Erythroblast (primary cell): ENCODE measurements at regions not wholly inside any gene's neighbourhood (a gene's known extent, or its start where the extent isn't known, plus 50 kb on each side); places are given as distances from the start of the nearest gene placed in this dataset.

Experiments used
- GATA1 ChIP-seq: IDR thresholded peaks from 2 replicates; pipeline ENCODE4 v1.6.1; 2011; ENCODE audit warnings: low read depth, mild to moderate bottlenecking, control low read depth, low read length, moderate library complexity
- POLR2A ChIP-seq: IDR thresholded peaks from 2 replicates; pipeline ENCODE4 v1.6.1; 2011; ENCODE audit warnings: mild to moderate bottlenecking, low read length

DNA sequence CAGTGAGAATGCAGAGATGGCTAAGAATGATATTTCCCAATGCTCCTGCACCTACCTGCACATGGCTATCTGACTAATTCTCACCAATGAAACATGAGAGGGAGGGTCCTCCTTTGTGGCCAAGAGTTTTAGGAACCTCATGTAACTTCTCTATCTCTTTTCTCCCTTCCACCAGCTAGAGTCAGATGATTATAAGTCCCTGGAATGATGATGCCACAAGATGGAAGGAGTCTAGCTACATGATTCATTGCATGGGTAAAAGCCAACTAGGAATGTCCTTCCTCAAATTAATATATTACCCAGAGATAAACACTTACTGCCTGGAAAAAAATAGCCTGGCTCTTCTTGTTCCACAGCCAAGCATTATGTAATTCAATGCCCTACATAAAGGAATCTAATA, 55.1 kb upstream of the AASS start:
- TF ChIP-seq POLR2A (no peak), GATA1 (no peak)
